Fibroblast of lung (primary cell): ENCODE measurements at regions not wholly inside any gene's neighbourhood (a gene's known extent, or its start where the extent isn't known, plus 50 kb on each side); places are given as distances from the start of the nearest gene placed in this dataset.
A peak's percentile ranks its signal among the peaks of the same experiment; 100 is the strongest.
"Not testable (repeated sequence)": the region's sequence is repeated elsewhere in the genome, so short reads cannot be mapped to it uniquely, and the experiment has no call there.

ENCODE experiments used
- DNase-seq, 2 donors: peaks; one replicate each; pipeline versions ENCODE4 v3.0.0 to v3.0.0-alpha.2; 2010; ENCODE audit warnings: low read depth in 2 of 2
- H2AFZ ChIP-seq: 2 replicates; pipeline ENCODE4 v1.5.1; 2012; ENCODE audit warnings: low read length, control low read depth, inconsistent platforms
- H3K27ac ChIP-seq: 2 replicates; pipeline ENCODE4 v1.5.1; 2011; ENCODE audit warnings: low read length, control low read depth; ENCODE audit not compliant: insufficient read depth
- H3K27me3 ChIP-seq: 2 replicates; pipeline ENCODE4 v1.5.1; 2011; ENCODE audit warnings: mild to moderate bottlenecking, low read length; ENCODE audit not compliant: control insufficient read depth, insufficient read depth
- H3K36me3 ChIP-seq: 2 replicates; pipeline ENCODE4 v1.5.1; 2011; ENCODE audit warnings: low read length; ENCODE audit not compliant: control insufficient read depth, insufficient read depth
- H3K4me1 ChIP-seq: 2 replicates; pipeline ENCODE4 v1.5.1; 2011; ENCODE audit warnings: low read length; ENCODE audit not compliant: control insufficient read depth, insufficient read depth; ENCODE audit errors: extremely low read depth
- H3K4me2 ChIP-seq: 2 replicates; pipeline ENCODE4 v1.5.1; 2011; ENCODE audit warnings: low read length, control low read depth; ENCODE audit not compliant: insufficient read depth; ENCODE audit errors: extremely low read depth
- H3K4me3 ChIP-seq, 4 experiments: fragments of 200-600 bp in 1 of 4; sonication (generic) in 1 of 4; replicated peaks in 1 of 4; 2 replicates each; pipeline ENCODE4 v1.5.1; 2011 to 2016; ENCODE audit warnings: low read length in 4 of 4, low read depth in 3 of 4, mild to moderate bottlenecking in 3 of 4, control low read depth in 2 of 4, inconsistent platforms in 1 of 4, mixed read lengths in 1 of 4; ENCODE audit not compliant: insufficient read depth in 1 of 4; ENCODE audit errors: control extremely low read depth in 1 of 4
- H3K79me2 ChIP-seq: 2 replicates; pipeline ENCODE4 v1.5.1; 2012; ENCODE audit warnings: mild to moderate bottlenecking, low read length, inconsistent platforms; ENCODE audit not compliant: control insufficient read depth, insufficient read depth
- H3K9ac ChIP-seq: 2 replicates; pipeline ENCODE4 v1.5.1; 2011; ENCODE audit warnings: mild to moderate bottlenecking, low read length, control low read depth; ENCODE audit not compliant: insufficient read depth
- H3K9me3 ChIP-seq: 2 replicates; pipeline ENCODE4 v1.5.1; 2012; ENCODE audit warnings: low read depth, low read length; ENCODE audit not compliant: control insufficient read depth, insufficient read depth
- H4K20me1 ChIP-seq: 2 replicates; pipeline ENCODE4 v1.5.1; 2011; ENCODE audit warnings: low read length; ENCODE audit not compliant: control insufficient read depth, insufficient read depth; ENCODE audit errors: extremely low read depth
- EZH2 ChIP-seq: IDR thresholded peaks from 2 replicates; pipeline ENCODE4 v1.5.1; 2012; ENCODE audit warnings: low read length, control low read depth, mild to moderate bottlenecking; ENCODE audit errors: missing control alignments
- TF ChIP-seq, protein P1 (sequence below), 2 donors: IDR thresholded peaks in 1 of 2; conservative IDR thresholded peaks in 1 of 2; 1 replicate in 1 of 2; 2 replicates in 1 of 2; pipeline ENCODE4 v1.5.1; 2011 to 2012; ENCODE audit warnings: low read length in 2 of 2, control low read depth in 1 of 2, inconsistent platforms in 1 of 2, low read depth in 1 of 2, mild to moderate bottlenecking in 1 of 2

GRCh38 chr11:28794405-28794804 lies 686.2 kb downstream of the METTL15 start:
- no peaks in the 10 kb centered on the region for H3K9me3 ChIP-seq
- no peaks in the 10 kb centered on the region for H3K27me3 ChIP-seq
- H3K4me2 ChIP-seq: no peak overlapping the region
- H4K20me1 ChIP-seq: no peaks in the 10 kb centered on the region
- H3K4me1 ChIP-seq: no peaks in the 10 kb centered on the region
- TF ChIP-seq, protein P1, sequence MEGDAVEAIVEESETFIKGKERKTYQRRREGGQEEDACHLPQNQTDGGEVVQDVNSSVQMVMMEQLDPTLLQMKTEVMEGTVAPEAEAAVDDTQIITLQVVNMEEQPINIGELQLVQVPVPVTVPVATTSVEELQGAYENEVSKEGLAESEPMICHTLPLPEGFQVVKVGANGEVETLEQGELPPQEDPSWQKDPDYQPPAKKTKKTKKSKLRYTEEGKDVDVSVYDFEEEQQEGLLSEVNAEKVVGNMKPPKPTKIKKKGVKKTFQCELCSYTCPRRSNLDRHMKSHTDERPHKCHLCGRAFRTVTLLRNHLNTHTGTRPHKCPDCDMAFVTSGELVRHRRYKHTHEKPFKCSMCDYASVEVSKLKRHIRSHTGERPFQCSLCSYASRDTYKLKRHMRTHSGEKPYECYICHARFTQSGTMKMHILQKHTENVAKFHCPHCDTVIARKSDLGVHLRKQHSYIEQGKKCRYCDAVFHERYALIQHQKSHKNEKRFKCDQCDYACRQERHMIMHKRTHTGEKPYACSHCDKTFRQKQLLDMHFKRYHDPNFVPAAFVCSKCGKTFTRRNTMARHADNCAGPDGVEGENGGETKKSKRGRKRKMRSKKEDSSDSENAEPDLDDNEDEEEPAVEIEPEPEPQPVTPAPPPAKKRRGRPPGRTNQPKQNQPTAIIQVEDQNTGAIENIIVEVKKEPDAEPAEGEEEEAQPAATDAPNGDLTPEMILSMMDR (conservative IDR thresholded peaks at IDR 0.05 in 1 of 2, IDR thresholded peaks at IDR 0.05 in 1 of 2; ENCODE audit: low read depth in 1 of 2, low read length in 2 of 2): no peak
- no peak for TF ChIP-seq EZH2
- H3K4me3 ChIP-seq: no peak overlapping the region
- no peaks in the 10 kb centered on the region for H3K79me2 ChIP-seq
- H3K9ac ChIP-seq: no peak overlapping the region
- no peak overlapping the region for H3K27ac ChIP-seq
- no peak overlapping the region for H2AFZ ChIP-seq
- no peaks in the 10 kb centered on the region for H3K36me3 ChIP-seq
- no peak for DNase-seq

- no peak for DNase-seq
- Histone ChIP-seq H3K27ac (no peak overlapping the region), H3K9ac (no peak overlapping the region), H3K4me3 (no peak overlapping the region), H3K36me3 (no peaks in the 10 kb centered on the region), H2AFZ (no peak overlapping the region), H3K79me2 (no peaks in the 10 kb centered on the region), H3K9me3 (no peaks in the 10 kb centered on the region), H3K27me3 (no peaks in the 10 kb centered on the region), H3K4me2 (no peak overlapping the region), H3K4me1 (no peaks in the 10 kb centered on the region), H4K20me1 (no peaks in the 10 kb centered on the region)
- TF ChIP-seq EZH2: no peak
- TF ChIP-seq, protein P1 (conservative IDR thresholded peaks at IDR 0.05 in 1 of 2, IDR thresholded peaks at IDR 0.05 in 1 of 2; ENCODE audit: low read depth in 1 of 2, low read length in 2 of 2): no peak
Measured at GRCh38 chr11:28793282-28793738, 685.1 kb downstream of the METTL15 start.

- Histone ChIP-seq H3K27me3 (no peaks in the 10 kb centered on the region), H3K4me2 (no peak overlapping the region), H3K27ac (no peak overlapping the region), H4K20me1 (no peaks in the 10 kb centered on the region), H3K4me1 (no peaks in the 10 kb centered on the region), H2AFZ (no peak overlapping the region), H3K9ac (no peak overlapping the region), H3K4me3 (no peak overlapping the region), H3K79me2 (no peaks in the 10 kb centered on the region), H3K36me3 (no peaks in the 10 kb centered on the region), H3K9me3 (no peaks in the 10 kb centered on the region)
- TF ChIP-seq, protein P1 (conservative IDR thresholded peaks at IDR 0.05 in 1 of 2, IDR thresholded peaks at IDR 0.05 in 1 of 2; ENCODE audit: low read depth in 1 of 2, low read length in 2 of 2): no peak
- TF ChIP-seq EZH2: no peak
- no peak for DNase-seq
Measured at GRCh38 chr11:28792856-28793255, 684.7 kb downstream of the METTL15 start.

DNA sequence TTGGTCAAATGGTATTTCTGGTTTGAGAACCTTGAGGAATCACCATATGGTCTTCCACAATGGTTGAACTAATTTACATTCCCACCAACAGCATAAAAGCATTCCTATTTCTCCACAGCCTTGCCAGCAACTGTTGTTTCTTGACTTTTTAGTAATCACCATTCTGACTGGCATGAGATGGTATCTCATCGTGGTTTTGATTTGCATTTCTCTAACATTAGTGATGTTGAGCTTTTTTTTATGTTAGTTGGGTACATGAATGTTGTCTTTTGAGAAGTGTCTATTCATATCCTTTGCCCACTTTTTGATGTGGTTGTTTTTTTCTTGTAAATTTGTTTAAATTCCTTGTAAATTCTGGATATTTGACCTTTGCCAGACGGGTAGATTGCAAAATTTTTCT lies 679.7 kb downstream of the METTL15 start:
- not testable (repeated sequence) for H3K79me2 ChIP-seq, H3K9me3 ChIP-seq, H3K4me3 ChIP-seq, H2AFZ ChIP-seq, H3K9ac ChIP-seq, H3K4me2 ChIP-seq, H3K27me3 ChIP-seq, H4K20me1 ChIP-seq, H3K27ac ChIP-seq, H3K36me3 ChIP-seq, H3K4me1 ChIP-seq
- peak in 1 of 2 donors; percentile 23 for DNase-seq
